Calu3 (cell line): ENCODE measurements at regions not wholly inside any gene's neighbourhood (a gene's known extent, or its start where the extent isn't known, plus 50 kb on each side); places are given as distances from the start of the nearest gene placed in this dataset.

Experiments used
- BruUV-seq: library from RNA; stranded (reverse); fragments of 400-500 nt; replicated peaks from 2 replicates; lab custom pipeline; 2021; lab: Mats Ljungman, UMichigan
- CTCF ChIA-PET: fragments of 300-600 bp; sonication (Branson Sonifier 250); formaldehyde crosslinking; loops from one replicate; lab custom pipeline; 2022; ENCODE audit warnings: antibody characterized with exemption; lab: Charles Lee
- DNase-seq: peaks from one replicate; pipeline ENCODE4 v3.0.0; 2022
- H3K27ac Mint-ChIP-seq: one replicate; pipeline ENCODE4 v1.8.0; 2022; ENCODE audit warnings: mixed read lengths; ENCODE audit not compliant: unreplicated experiment
- H3K27me3 Mint-ChIP-seq: one replicate; pipeline ENCODE4 v1.8.0; 2022; ENCODE audit warnings: mixed read lengths; ENCODE audit not compliant: unreplicated experiment
- H3K36me3 Mint-ChIP-seq: one replicate; pipeline ENCODE4 v1.8.0; 2022; ENCODE audit warnings: mild to moderate bottlenecking, moderate library complexity, mixed read lengths; ENCODE audit not compliant: insufficient read depth, unreplicated experiment
- H3K4me1 Mint-ChIP-seq: one replicate; pipeline ENCODE4 v1.8.0; 2022; ENCODE audit warnings: mild to moderate bottlenecking, low read depth, mixed read lengths; ENCODE audit not compliant: unreplicated experiment
- H3K4me3 Mint-ChIP-seq: one replicate; pipeline ENCODE4 v1.8.0; 2022; ENCODE audit warnings: mild to moderate bottlenecking, low read depth, moderate library complexity, mixed read lengths; ENCODE audit not compliant: unreplicated experiment
- H3K9me3 Mint-ChIP-seq: one replicate; pipeline ENCODE4 v1.8.0; 2022; ENCODE audit warnings: low read depth, mixed read lengths; ENCODE audit not compliant: unreplicated experiment
- intact Hi-C: fragments of 100-400 bp; cut with micrococcal nuclease; formaldehyde crosslinking; loops from one replicate; pipeline ENCODE4 v1.10.0; 2022; ENCODE audit not compliant: unreplicated experiment
- TF ChIP-seq, protein P1 (sequence below): fragments of 200-600 bp; IDR thresholded peaks from one replicate; pipeline ENCODE4 v1.8.0; 2022; ENCODE audit warnings: antibody characterized with exemption; ENCODE audit not compliant: unreplicated experiment

DNA sequence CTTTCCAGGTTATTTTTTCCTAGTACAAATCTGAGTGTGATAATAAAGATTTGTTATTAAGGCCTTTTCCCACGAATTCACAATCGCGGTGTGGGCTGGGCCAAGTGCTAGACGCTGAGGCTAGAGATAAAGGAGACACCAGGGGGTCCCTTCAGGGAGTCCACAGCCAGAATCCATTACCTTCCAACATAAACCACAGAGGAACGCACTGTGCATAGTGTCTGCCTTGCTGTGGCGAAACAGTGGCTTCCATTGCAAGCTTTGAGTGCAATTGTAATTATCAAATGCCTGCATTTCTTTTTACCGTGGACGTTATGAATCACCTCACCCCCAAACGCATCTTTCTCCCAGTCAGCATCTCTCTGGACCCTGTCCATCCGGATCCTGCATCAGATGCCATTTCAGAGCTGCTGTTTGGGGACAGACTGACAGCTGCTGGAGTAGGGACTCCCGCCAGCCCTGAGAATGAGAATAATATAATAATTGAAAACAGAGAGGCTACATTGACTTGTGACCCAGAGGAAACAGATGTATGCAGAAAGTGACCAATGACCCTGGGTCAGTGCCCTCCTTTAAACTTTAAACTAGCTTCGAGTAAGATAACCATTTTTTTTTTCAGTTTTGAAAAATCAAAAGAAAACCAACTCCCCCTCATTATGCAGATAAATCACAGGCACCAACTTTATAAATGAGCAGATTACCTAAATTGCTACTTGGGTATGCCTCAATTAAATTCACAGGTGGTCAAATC, 456.2 kb upstream of the NRP1 start:
- TF ChIP-seq, protein P1, sequence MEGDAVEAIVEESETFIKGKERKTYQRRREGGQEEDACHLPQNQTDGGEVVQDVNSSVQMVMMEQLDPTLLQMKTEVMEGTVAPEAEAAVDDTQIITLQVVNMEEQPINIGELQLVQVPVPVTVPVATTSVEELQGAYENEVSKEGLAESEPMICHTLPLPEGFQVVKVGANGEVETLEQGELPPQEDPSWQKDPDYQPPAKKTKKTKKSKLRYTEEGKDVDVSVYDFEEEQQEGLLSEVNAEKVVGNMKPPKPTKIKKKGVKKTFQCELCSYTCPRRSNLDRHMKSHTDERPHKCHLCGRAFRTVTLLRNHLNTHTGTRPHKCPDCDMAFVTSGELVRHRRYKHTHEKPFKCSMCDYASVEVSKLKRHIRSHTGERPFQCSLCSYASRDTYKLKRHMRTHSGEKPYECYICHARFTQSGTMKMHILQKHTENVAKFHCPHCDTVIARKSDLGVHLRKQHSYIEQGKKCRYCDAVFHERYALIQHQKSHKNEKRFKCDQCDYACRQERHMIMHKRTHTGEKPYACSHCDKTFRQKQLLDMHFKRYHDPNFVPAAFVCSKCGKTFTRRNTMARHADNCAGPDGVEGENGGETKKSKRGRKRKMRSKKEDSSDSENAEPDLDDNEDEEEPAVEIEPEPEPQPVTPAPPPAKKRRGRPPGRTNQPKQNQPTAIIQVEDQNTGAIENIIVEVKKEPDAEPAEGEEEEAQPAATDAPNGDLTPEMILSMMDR = no peak
- BruUV-seq = no TSS peak
- no peaks in the 10 kb centered on the region for H3K36me3 Mint-ChIP-seq
- DNase-seq = no peak
- H3K4me1 Mint-ChIP-seq = no peaks in the 10 kb centered on the region
- no peaks in the 10 kb centered on the region for H3K9me3 Mint-ChIP-seq
- no peaks in the 10 kb centered on the region for H3K27me3 Mint-ChIP-seq
- CTCF ChIA-PET = no interaction called here
- intact Hi-C loops = no loop called here
- no peak overlapping the region for H3K27ac Mint-ChIP-seq
- no peak overlapping the region for H3K4me3 Mint-ChIP-seq

DNA sequence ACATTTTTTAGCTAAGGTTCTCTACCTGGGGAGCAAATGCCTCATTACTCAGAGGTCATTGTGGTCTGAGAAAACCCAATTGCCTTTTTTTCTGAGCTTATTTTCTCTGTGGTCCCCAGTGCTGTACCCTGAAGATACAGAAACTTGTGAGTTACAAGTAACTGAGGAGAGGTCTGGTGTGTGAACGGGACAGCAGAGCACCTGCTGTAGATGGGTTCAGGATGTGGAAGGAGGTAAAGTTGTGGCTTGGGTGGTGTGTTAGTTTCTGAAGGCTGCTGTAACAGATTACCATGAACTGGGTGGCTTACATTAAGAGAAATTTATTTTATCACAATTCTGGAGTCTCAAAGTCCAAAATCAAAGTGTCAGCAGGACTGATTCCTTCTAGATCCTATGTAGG, 449.1 kb upstream of the NRP1 start:
- no peaks in the 10 kb centered on the region for H3K36me3 Mint-ChIP-seq
- no peaks in the 10 kb centered on the region for H3K9me3 Mint-ChIP-seq
- no TSS peak for BruUV-seq
- H3K27me3 Mint-ChIP-seq = no peaks in the 10 kb centered on the region
- TF ChIP-seq, protein P1 = no peak
- no peak overlapping the region for H3K27ac Mint-ChIP-seq
- DNase-seq = no peak
- H3K4me3 Mint-ChIP-seq = no peak overlapping the region
- intact Hi-C loops = no loop called here
- H3K4me1 Mint-ChIP-seq = no peaks in the 10 kb centered on the region
- CTCF ChIA-PET = no interaction called here

DNA sequence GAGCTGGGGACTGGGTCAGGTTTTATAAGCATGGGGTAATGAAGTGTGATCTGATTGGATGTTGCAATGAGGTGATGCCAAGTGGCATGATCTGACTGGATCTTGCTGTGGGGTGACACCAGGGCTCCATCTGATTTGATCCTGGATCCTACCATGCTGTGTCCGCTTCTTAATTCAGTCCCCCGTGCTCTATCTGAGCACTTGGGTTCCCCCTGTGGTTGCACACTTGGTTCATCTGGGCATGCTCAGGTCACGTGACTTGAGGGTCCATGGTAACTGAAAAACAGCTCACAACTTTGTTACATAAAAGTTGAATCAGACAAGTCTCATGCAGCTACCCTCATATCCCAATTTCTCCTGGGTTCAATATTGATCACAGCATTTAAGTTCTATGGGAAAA, 448.6 kb upstream of the NRP1 start:
- BruUV-seq = no TSS peak
- CTCF ChIA-PET = no interaction called here
- Mint-ChIP-seq H3K27ac (no peak overlapping the region), H3K4me3 (no peak overlapping the region), H3K4me1 (no peaks in the 10 kb centered on the region), H3K9me3 (no peaks in the 10 kb centered on the region), H3K27me3 (no peaks in the 10 kb centered on the region), H3K36me3 (no peaks in the 10 kb centered on the region)
- no peak for DNase-seq
- intact Hi-C loops = no loop called here
- TF ChIP-seq, protein P1 = no peak

DNA sequence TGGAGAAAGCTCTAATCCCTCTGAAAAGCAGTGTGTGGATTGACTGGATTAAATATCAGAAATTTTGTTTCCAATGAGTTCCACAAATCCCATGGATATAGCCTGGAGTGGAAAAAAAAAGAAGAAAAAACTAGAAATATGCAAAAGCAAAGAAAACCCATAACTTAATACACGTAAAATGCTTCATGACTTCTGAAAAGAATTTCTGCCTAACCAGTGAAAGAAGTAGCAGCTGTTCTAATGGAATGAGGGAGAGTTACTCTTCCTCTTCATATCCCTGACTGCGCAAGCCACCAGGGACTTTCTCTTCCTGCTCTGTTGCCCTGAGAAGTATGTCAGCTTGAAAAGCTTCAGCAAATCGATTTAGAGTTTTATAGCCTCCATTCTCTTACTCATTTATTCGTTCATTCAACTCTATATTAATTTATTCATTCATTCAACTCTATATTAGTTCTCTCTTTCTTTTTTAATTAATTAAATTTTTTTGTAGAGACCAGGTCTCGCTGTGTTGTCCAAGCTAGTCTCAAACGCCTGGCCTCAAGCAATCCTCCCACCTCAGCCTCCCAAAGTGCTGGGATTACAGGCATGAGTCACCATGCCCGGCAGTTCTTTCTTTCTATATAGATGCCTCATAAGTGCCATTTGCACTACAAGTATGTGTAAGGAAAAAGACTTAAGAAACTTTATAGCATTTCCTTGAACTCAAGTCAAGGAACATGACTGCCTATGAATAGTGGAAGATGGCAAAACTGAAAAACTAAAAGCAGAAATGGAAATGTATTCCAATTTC, 447.3 kb upstream of the NRP1 start:
- CTCF ChIA-PET = interaction anchor here (0.6 kb wide), 1 partner anchor 1675 kb away, joined by 3 read pairs; no protein-coding TSS in a partner anchor
- H3K9me3 Mint-ChIP-seq = no peaks in the 10 kb centered on the region
- H3K4me1 Mint-ChIP-seq = no peaks in the 10 kb centered on the region
- BruUV-seq = no TSS peak
- intact Hi-C loops = no loop called here
- no peak overlapping the region for H3K4me3 Mint-ChIP-seq
- H3K27ac Mint-ChIP-seq = no peak overlapping the region
- no peak for DNase-seq
- no peaks in the 10 kb centered on the region for H3K36me3 Mint-ChIP-seq
- no peaks in the 10 kb centered on the region for H3K27me3 Mint-ChIP-seq
- TF ChIP-seq, protein P1 = no peak
